T-helper 1 cell treated with Interleukin-12 subunit alpha and Interleukin-12 subunit beta and Interleukin-4 antibody, amounts not matched to agents 30 ng/mL and 1 ng/mL, for 36 hours (primary cell): ENCODE measurements at regions not wholly inside any gene's neighbourhood (a gene's known extent, or its start where the extent isn't known, plus 50 kb on each side); places are given as distances from the start of the nearest gene placed in this dataset.
"Not testable (repeated sequence)": the region's sequence is repeated elsewhere in the genome, so short reads cannot be mapped to it uniquely, and the experiment has no call there.

ENCODE experiments used
- intact Hi-C: fragments of 100-400 bp; cut with micrococcal nuclease; formaldehyde crosslinking; loops from one replicate; pipeline ENCODE4 v1.15.1; 2024

GRCh38 chr7:10734595-10734994 lies 239.1 kb upstream of the PHF14 start:
- intact Hi-C loops: no loop called here

GRCh38 chr7:10739401-10739800 lies 234.3 kb upstream of the PHF14 start:
- intact Hi-C loops: no loop called here

DNA sequence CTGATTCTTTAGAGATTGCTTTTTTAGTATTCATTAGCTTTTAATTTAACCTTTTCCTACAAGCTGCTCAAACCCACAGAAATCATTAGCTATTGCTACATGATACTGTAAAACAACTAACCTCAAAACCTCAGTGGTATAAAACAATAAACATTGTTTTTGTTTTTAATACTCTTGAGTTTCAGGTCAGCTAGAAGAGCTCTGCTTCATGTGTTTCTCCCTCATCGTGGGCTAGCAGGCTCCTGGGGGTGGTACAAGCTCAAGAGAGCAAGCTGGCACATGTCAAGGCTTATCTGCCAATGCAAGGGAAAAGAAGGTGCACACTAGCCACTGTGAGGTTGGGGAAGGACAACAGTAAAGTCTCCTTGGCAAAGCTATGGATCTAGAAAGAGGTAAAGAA lies 232.9 kb upstream of the PHF14 start:
- intact Hi-C loops: no loop called here

- intact Hi-C loops: no loop called here
Measured at GRCh38 chr7:10756981-10757380, 216.7 kb upstream of the PHF14 start.

DNA sequence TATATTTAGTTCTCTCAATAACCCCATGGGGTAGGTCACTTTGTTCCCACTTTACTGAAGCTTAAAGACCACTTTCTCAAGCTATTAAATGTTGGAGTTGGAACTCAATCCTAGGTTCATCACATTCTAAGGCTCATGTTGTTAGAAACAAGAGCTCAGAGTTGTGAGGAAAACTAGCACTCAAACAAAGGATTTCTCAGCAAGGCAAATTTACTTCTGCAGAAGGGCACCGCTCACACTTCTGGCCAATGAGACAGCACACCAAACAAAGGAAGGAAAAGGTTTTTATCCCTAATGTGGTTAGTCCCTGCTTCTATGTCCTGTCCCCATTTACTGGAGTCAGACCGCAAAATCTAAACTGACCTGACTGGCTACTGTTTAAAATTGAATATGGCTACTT lies 214.6 kb upstream of the PHF14 start:
- intact Hi-C loops: no loop called here

DNA sequence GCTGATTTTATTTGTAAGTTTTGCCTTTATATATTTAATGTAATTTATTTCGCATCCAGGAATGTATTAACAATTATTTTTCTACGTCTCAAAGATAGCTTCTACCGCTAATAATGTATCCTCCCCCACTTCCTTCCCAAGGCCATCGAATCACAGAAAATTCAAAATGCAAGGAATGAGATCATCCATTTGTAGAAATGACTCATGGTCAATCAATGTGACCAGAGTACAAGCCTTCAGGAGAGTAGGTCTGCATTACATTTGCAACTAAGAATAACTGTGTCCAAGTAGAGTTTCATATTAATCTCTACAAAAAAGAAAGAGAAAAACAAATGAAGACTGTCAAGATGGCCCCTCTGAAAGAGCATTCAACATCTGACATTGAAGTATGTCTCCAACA lies 205.9 kb upstream of the PHF14 start:
- intact Hi-C loops: no loop called here

DNA sequence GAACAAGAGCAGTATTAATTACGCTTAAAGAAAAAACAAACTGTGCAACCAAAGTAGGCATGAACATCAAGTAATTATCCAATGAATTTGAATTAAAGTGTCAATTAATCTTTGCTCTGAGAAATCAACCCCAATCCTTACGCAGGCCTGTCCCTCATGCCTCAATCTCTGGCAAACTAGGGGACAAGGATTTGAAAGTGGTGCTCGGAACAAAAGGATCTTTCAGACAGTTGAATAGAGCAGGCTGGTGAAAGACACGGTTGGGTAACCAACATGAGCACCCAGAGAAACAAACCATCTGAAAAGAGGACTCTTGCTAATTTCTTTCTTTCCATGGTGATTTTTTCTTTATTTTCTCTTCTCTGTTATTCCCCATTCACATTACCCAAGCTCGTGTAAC lies 203.5 kb upstream of the PHF14 start:
- intact Hi-C loops: no loop called here

DNA sequence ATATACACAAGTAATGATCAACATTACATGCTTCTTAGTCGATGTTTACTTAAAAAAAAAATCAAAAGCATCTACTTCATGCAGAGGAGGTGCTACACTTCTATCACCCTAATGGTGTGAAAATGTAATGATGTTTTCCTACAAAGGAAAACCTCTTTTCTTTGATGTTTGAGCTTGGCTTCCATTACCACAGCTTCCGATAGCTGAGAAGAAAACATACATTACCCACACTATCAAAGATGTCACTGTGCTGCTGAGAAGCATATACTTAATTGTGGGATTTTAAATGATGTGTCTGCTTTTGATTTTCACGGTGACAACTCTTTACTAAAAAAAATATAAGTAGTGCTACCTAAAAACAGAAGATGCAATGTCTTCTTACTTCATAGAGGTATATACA lies 200.2 kb upstream of the PHF14 start:
- intact Hi-C loops: no loop called here

GRCh38 chr7:10779465-10780399 lies 193.9 kb upstream of the PHF14 start:
- intact Hi-C loops: no loop called here

DNA sequence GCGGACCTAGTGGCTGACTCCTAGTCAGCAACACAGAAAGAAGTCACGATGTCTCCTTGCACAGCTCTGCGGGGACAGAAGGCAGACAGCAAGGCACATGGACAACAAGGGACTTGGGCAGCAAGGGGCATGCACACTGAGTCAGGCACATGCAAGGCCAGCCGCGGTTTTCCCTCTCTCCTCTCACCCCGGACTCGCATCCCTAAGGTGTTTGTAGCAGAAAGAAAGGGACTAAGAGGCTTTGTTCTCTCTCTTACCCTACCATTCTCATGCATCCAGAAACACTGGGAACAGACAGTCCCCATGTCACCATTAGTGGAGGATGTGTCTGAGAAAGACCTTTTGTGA lies 193.3 kb upstream of the PHF14 start:
- intact Hi-C loops: no loop called here

- intact Hi-C loops: not testable (repeated sequence)
Measured at GRCh38 chr7:10786976-10787375, 186.7 kb upstream of the PHF14 start.

DNA sequence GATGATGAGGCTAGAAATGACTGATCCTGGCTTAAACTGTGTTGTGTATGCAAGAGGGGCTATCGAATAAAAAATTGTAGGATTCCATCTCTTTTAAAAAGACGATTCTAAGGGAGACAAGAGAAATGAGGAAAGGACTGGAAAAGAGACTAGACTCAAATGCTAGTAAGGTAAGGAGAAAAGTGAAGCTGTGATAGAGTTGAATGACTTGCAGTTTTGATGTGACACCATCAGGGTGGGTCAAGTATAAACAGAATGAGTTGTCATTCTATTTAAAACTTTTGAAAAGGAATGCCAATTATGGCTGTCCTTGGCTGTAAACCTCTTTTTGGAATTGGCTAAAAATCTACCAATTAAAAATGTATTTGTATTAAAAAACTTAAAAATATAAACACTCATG lies 184.5 kb upstream of the PHF14 start:
- intact Hi-C loops: no loop called here

DNA sequence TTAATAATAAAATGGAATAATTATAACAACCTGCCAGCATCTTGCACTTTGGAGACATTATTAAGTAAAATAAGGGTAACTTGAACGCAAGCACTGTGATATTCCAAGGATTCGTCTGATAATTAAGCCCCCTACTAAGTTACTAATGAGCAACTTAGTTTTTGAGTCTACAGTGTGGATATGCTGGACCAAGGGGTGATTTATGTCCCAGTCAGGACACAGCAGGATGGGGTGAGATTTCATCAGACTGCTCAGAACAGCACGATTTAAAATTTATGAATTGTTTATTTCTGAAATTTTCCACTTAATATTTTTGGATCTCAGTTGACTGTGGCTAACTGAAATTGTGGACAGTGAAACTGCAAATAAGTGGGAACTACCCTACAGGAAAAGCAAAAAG lies 182.8 kb upstream of the PHF14 start:
- intact Hi-C loops: no loop called here

DNA sequence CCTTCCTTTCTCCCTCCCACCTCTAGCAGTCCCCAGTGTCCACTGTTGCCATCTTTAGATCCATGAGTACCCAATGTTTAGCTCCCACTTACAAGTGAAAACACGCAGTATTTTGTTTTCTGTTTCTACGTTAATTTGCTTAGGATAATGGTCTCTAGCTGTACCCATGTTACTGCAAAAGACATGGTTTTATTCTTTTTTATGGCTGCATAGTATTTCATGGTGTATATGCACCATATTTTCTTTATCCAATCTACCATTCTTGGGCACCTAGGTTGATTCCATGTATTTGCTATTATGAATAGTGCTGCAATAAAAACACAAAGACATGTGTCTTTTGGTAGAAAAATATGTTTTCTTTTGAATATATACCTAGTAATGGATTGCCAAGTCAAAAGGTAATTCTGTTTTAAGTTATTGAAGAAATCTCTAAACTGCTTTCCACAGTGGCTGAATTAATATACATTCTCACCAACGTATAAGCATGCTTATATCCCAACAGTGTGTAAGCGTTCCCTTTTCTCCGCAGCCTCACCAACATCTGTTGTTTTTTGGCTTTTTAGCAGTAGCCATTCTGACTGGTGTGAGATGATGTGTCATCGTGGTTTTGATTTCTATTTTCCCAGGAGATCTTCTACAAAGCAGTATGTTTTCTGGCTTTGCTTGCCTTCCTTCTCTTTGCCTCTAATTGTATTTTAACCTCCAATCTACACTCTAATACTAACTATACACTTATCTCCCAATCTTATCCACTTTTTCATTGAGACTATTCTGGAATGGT lies 179.5 kb upstream of the PHF14 start:
- intact Hi-C loops: no loop called here

GRCh38 chr7:10797157-10797556 lies 176.5 kb upstream of the PHF14 start:
- intact Hi-C loops: no loop called here

- intact Hi-C loops: no loop called here
Measured at GRCh38 chr7:10798044-10798443, 175.6 kb upstream of the PHF14 start.

DNA sequence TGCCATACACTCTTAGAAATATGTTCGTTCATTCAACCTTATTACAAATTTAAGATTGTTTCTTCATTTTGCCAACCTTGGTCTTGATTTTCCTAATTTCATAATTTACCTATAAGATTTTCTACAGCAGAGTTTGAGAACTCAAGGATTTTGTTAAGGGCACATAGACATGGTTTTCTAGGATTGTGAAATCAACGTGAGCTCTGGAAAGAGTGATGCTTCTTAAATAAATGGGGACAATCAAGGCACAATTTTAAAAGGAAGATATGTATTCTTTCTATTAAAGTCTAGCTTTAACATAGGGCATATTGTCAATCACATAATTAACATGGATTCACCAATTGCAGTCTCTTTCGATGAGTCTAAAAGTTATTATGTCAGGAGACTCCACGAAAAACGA lies 174.2 kb upstream of the PHF14 start:
- intact Hi-C loops: no loop called here

GRCh38 chr7:10802011-10802410 lies 171.7 kb upstream of the PHF14 start:
- intact Hi-C loops: no loop called here

DNA sequence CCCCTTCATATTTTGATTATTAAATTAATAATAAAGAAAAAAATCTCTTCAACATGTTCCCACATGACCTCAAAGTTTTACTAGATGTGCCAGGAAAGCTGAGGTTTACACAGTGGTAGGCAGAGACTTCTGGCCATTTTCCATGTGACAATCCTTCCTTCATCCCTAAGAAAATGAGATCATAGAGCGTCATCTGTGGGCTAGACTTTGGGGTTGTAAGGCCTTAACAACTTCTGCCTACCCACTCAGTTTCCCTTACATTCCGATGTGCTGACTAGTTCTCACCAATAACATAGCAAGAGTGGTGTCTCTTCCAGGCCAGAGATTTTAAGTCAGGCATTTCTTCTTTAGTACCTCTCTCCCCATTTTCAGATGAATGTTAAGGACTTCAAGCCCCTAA lies 171.1 kb upstream of the PHF14 start:
- intact Hi-C loops: no loop called here

GRCh38 chr7:10803720-10804119 lies 170.0 kb upstream of the PHF14 start:
- intact Hi-C loops: no loop called here

DNA sequence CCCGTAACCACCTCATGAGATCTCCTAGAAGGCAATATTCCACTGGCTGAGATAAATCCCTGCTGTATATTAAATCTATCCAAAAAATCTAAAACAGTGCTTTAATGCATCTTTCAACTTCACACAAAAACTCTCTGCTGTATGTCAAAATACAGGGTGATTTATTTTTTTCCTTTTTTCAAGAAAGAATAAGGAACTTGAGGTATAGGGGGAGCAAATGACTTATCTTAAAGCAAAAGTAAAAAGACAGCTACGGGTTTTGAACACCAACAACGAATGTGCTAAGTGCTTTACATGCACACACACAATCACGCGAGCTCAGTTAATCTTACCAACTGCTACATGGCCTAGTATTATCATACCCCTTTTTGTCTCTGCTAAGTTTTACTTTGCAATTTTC lies 168.9 kb upstream of the PHF14 start:
- intact Hi-C loops: no loop called here

DNA sequence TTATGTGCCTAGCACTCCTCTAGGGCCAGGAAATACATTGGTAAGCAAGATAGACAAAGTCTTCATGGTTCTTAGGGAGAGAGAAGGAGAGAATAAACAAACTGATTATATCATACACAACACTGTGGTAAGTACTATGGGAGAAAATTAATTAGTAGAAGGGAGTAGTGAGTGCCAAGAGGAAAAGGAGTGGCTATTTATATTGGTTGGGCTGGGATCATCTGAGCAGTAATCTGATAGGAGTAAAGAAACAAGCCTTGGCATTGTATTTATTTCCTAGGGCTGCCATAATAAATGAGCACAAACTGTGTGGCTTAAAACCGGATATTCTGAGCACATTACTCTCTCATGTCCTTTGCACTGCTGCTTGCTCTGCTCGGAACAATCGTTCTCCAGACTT lies 158.1 kb upstream of the PHF14 start:
- intact Hi-C loops: no loop called here

DNA sequence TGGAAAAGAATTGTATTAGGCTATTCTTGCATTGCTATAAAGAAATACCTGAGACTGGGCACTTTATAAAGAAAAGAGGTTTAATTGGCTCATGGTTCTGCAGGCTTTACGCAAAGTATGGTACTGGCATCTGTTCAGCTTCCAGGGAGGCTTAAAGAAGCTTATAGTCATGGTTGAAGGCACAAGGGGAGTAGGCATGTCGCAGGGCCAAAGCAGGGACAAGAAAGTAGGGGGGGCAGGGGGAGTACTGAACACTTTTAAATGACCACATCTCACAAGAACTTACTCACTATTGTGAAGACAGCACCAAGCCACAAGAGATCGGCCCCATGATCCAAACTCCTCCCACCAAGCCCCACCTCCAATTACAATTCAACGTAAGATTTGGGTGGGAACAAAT lies 152.5 kb upstream of the PHF14 start:
- intact Hi-C loops: no loop called here
